Left forelimb (tissue), 1 donor: ENCODE measurements at regions not wholly inside any gene's neighbourhood (a gene's known extent, or its start where the extent isn't known, plus 50 kb on each side); places are given as distances from the start of the nearest gene placed in this dataset.
"Not testable (repeated sequence)": the region's sequence is repeated elsewhere in the genome, so short reads cannot be mapped to it uniquely, and the experiment has no call there.

Experiments
- DNase-seq: peaks from one replicate; pipeline ENCODE4 v3.0.0-alpha.2; 2018; ENCODE audit warnings: low spot score

- no peak for DNase-seq
Measured at GRCh38 chr5:118552731-118553360, 435.5 kb downstream of the DTWD2 start.

GRCh38 chr5:118552146-118552545 is 436.2 kb downstream of the DTWD2 start:
- no peak for DNase-seq

DNA sequence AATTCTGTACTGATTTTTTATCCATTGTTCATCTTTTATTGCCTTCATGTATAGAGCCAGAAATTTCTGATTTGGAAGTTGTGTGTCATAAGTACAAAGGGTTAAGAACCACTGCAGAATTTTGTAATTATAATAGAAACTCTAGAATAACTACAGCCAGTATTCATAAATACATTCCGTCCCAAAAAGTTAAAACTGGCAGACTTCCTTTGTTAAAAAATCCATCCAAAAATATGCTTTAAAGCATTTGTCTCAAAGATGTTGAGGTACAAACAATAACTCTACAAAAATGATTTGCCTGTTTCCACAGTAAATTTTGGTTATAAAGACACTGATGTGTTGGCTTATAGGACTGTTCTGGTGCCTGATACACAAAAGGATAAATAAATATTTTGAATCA is 436.6 kb downstream of the DTWD2 start:
- DNase-seq, result no peak

- no peak for DNase-seq
Measured at GRCh38 chr5:118551031-118551430, 437.3 kb downstream of the DTWD2 start.

DNA sequence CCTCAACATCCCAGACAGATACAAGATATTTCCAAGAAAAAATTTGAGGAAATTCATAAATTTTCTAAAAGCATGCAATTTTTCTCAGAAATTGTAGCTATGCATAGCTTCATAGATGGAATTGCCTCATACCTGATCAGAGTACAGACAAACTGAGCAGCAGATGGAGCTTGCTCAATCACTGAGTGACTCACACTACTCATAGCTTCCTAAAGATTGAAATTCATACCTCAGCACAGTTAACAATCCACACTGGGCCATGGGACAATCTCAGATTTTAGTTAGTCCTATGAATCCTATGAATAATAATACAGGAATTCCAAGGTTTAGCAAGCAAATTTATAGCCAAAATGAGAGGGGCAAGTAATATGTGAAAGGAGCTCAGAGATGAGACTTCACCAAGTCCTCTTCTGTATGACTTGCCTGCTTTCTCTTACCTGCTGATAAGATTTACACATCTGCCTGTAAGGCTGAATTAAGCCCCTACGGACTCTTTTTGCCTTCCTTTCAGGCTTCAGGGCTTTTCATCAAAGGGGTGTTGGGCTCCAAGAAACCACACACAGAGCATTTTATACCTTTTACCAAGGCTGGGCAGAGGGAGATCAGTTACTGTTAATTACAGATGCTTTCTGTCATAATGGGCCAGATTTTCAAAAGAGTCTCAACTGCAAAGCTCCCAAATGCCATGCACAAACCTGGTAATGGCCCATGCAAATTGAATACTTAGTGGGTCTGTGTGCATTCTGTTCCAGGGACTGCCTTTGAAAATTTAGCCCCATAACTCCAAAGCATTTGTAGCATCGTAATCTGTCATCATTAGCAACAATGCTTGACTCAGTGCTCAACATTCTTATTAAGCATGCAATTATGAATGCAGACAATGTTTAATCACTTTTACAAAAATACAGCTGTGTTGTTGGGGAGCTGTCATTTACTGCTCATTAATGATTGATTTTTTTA is 439.3 kb downstream of the DTWD2 start:
- DNase-seq, result no peak

- DNase-seq, result no peak
Measured at GRCh38 chr5:118545470-118545869, 442.9 kb downstream of the DTWD2 start.

DNA sequence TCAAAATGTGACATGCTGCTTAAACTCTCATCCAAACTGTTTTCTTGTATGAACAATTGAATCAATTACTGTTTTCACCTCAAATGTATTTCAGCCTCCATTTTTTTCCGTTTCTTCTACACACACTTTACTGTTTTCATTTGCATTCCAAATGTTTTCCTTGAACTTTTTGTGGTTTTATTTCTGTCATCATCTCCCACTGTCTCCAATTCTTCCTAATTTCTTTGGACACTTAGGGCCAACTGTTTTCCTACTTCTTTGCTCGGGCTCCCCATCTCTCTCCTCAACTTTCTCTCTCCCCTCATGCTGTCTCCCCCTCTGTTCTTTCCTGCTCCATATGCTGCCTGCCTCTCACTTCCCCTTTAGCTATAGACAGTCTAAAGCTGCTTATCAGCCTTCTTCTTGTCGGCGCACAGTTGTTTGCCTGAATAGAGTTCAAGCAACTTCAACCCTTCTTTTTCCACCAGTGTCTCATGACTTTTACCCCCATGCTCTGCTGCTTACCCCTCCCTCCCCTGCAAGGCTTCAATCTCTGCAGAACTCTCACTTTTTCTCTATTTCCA is 443.4 kb downstream of the DTWD2 start:
- no peak for DNase-seq

GRCh38 chr5:118533923-118534322 is 454.4 kb downstream of the DTWD2 start:
- DNase-seq, result no peak

DNA sequence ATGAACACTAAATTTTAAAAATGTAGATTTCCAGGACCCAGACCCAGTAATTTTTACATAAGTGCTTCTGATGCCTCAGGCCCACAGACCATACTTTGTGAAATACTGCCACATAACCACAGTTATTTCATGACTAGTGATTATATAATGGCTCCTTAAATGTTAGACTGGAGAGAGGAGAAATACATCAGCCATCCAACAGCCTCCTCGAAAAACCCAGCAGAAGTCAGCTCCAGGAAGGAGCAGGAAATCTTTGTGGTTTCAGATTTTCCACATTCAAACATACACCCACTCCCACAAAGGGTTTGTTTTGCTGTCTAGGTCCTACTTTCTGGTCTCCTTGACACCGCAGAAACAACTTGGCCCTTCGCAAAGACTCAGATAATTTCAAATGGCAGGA is 455.2 kb downstream of the DTWD2 start:
- no peak for DNase-seq

- DNase-seq, result no peak
Measured at GRCh38 chr5:118531276-118531675, 457.1 kb downstream of the DTWD2 start.

- no peak for DNase-seq
Measured at GRCh38 chr5:118529361-118530144, 458.8 kb downstream of the DTWD2 start.

DNA sequence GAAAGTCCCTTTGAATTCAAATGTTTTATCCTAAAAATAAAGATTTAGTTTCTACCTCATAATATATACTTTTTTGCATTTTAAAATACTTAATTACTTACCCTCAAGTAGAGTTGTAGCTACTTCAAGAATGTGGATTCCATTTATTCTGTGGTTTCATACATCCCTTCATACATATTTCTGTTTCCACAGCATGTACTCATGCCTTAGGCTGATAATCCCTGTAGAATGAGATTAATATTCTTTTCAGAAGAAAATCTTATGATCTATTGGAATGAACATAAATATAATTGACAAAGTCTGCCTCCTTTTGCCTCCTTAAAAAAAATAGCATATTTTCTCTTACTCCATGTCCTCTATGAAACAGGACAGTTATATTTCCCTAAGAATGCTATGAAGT is 465.7 kb downstream of the DTWD2 start:
- no peak for DNase-seq

GRCh38 chr5:118520771-118521415 is 467.5 kb downstream of the DTWD2 start:
- DNase-seq, result no peak

DNA sequence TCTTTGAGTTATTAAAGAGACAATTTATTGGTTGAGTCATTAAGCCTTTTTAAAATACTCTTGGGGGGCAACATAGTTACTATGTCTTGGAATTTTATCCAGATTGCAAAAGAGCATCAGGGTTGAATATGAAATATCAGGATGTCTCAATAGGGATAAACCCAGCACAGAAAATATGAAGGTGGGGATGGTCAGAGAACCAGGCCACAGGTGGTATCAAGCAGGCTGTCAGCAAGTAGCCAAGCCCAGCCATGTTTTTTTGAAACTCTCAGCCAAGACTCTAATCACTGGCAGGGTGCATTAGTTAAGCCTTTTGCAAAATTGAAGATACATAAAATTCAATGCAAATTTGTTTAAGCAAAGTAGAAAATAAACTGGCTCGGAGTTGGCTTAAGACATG is 468.9 kb downstream of the DTWD2 start:
- DNase-seq, result no peak

DNA sequence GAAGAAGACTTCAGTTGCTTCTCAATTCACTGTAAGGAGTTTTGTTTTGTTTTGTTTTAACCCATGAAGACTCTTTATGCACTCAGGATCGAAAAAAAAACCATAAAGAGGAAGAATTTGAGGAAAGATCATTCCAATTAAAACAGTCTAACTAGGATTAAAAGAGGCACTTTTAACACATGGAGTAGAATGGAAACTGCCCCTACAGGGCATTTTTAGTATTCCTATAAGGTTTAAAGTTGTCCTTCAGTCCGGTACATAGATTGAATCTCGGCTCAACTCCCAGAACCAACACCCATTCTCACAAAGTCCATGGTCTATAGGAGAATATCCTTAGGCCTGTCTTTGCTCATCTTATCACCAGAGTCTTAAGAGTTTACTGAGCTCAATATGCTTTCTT is 469.6 kb downstream of the DTWD2 start:
- DNase-seq, result no peak

GRCh38 chr5:118511846-118512245 is 476.5 kb downstream of the DTWD2 start:
- DNase-seq, result no peak

DNA sequence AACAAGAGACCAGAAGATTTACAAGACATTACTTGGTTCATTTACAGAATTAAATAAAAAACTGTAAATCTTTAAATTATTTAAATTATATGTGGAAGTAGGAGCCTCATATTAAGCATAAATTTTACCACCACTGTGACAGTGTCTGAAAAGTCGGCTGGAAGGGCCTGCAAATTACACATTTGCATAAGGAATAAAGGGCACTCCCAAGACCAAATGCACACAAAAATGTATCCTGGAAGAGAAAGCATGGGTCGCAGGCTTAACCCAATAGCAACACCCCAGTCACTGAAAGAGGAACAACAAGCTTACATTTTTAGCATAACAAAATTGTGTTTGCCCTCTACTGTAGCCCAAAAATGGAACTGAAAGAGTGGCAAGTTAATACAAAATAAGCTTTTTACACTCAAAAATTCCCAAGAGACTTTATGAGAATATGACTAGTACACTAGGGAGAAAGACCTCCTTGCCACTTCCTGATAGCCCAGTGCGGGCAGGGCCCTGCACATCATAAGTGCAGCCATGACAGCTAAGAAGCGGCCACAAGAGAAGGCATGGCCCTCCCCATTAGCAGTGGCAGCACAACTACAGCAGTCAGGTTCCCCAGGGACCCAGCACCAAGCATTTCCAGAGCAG is 482.0 kb downstream of the DTWD2 start:
- no peak for DNase-seq

DNA sequence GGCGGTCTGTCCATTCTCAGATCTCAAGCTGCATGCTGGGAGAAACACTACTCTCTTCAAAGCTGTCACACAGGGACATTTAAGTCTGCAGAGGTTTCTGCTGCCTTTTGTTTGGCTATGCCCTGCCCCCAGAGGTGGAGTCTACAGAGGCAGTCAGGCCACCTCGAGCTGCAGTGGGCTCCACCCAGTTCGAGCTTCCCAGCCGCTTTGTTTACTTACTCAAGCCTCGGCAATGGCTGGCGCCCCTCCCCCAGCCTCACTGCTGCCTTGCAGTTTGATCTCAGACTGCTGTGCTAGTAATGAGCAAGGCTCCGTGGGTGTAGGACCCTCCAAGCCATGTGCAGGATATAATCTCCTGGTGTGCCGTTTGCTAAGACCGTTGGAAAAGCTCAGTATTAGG is 486.1 kb downstream of the DTWD2 start:
- DNase-seq, result not testable (repeated sequence)

DNA sequence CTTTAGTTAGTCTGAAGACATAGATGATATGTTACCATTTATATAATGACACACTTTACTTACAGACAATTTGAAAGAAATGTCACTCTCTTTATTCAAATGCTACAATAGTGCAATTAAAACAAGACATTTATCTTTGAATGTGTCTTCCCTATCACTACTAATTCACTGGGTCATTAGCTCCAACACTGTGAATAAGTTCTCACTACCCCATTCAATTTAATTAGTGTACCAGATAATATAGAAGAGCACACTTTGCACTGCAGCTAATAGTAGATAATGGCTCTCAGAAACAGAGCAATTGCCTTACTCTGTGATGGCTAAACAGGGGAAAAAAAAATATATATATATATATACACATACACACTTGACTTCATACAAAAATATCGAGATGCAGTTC is 497.0 kb downstream of the DTWD2 start:
- no peak for DNase-seq

- no peak for DNase-seq
Measured at GRCh38 chr5:118486647-118487225, 501.6 kb downstream of the DTWD2 start.

GRCh38 chr5:118479285-118479684 is 509.1 kb downstream of the DTWD2 start:
- DNase-seq, result no peak
